ENCODE measurements at regions not wholly inside any gene's neighbourhood (a gene's known extent, or its start where the extent isn't known, plus 50 kb on each side); places are given as distances from the start of the nearest gene placed in this dataset.

- TF ChIP-seq CTCF (IDR thresholded peaks at IDR 0.05; ENCODE audit: borderline replicate concordance, control extremely low read depth, extremely low read depth, insufficient read depth, missing control alignments): no peak
Measured at GRCh38 chr15:61422773-61423172, 193.7 kb upstream of the RORA start.

GRCh38 chr15:61421938-61422337, 192.8 kb upstream of the RORA start:
- TF ChIP-seq CTCF (IDR thresholded peaks at IDR 0.05; ENCODE audit: borderline replicate concordance, control extremely low read depth, extremely low read depth, insufficient read depth, missing control alignments): no peak
- in situ Hi-C loops (cut with MboI; ENCODE audit: low sequenced_read_pairs, unreplicated experiment): no loop called here
- DNase-seq (ENCODE audit: low spot score): no peak

More at GRCh38 chr15:61422773-61423172, 193.7 kb upstream of the RORA start:
- no peak for DNase-seq (ENCODE audit: low spot score)
- in situ Hi-C loops (cut with MboI; ENCODE audit: low sequenced_read_pairs, unreplicated experiment): no loop called here

GRCh38 chr15:61421470-61421869, 192.4 kb upstream of the RORA start:
- in situ Hi-C loops (cut with MboI; ENCODE audit: low sequenced_read_pairs, unreplicated experiment): no loop called here
- no peak for TF ChIP-seq CTCF (IDR thresholded peaks at IDR 0.05; ENCODE audit: borderline replicate concordance, control extremely low read depth, extremely low read depth, insufficient read depth, missing control alignments)
- DNase-seq (ENCODE audit: low spot score): no peak

- in situ Hi-C loops (cut with MboI; ENCODE audit: low sequenced_read_pairs, unreplicated experiment): no loop called here
- TF ChIP-seq CTCF (IDR thresholded peaks at IDR 0.05; ENCODE audit: borderline replicate concordance, control extremely low read depth, extremely low read depth, insufficient read depth, missing control alignments): no peak
- no peak for DNase-seq (ENCODE audit: low spot score)
Measured at GRCh38 chr15:61420546-61420945, 191.4 kb upstream of the RORA start.

- in situ Hi-C loops (cut with MboI; ENCODE audit: low sequenced_read_pairs, unreplicated experiment): no loop called here
- no peak for DNase-seq (ENCODE audit: low spot score)
- no peak for TF ChIP-seq CTCF (IDR thresholded peaks at IDR 0.05; ENCODE audit: borderline replicate concordance, control extremely low read depth, extremely low read depth, insufficient read depth, missing control alignments)
Measured at GRCh38 chr15:61415617-61416120, 186.6 kb upstream of the RORA start.

GRCh38 chr15:61411902-61412510, 182.9 kb upstream of the RORA start:
- DNase-seq (ENCODE audit: low spot score): no peak

More at GRCh38 chr15:61411902-61412510, 182.9 kb upstream of the RORA start:
- TF ChIP-seq CTCF (IDR thresholded peaks at IDR 0.05; ENCODE audit: borderline replicate concordance, control extremely low read depth, extremely low read depth, insufficient read depth, missing control alignments): no peak
- in situ Hi-C loops (cut with MboI; ENCODE audit: low sequenced_read_pairs, unreplicated experiment): no loop called here
